HCT116 (cell line): ENCODE measurements at regions not wholly inside any gene's neighbourhood (a gene's known extent, or its start where the extent isn't known, plus 50 kb on each side); places are given as distances from the start of the nearest gene placed in this dataset.

Experiments used
- EGR1 ChIP-seq: IDR thresholded peaks from 2 replicates; pipeline ENCODE4 v1.6.1; 2012; ENCODE audit warnings: low read depth
- EZH2 ChIP-seq: fragments of 200-600 bp; sonication (generic); IDR thresholded peaks from 2 replicates; pipeline ENCODE4 v1.6.1; 2017; ENCODE audit warnings: antibody characterized with exemption, mixed run types
- MAX ChIP-seq: IDR thresholded peaks from 2 replicates; pipeline ENCODE4 v1.6.1; 2012
- POLR2A ChIP-seq: IDR thresholded peaks from 2 replicates; pipeline ENCODE4 v1.7.0; 2011; ENCODE audit warnings: borderline replicate concordance; ENCODE audit not compliant: insufficient read depth, insufficient read length; ENCODE audit errors: extremely low read depth
- POLR2AphosphoS5 ChIP-seq: IDR thresholded peaks from 2 replicates; pipeline ENCODE4 v1.6.1; 2011; ENCODE audit warnings: mild to moderate bottlenecking, low read depth, low read length, moderate library complexity
- RAD21 ChIP-seq: IDR thresholded peaks from 2 replicates; pipeline ENCODE4 v1.6.1; 2012; ENCODE audit warnings: low read depth, mild to moderate bottlenecking
- SIN3A ChIP-seq: IDR thresholded peaks from 2 replicates; pipeline ENCODE4 v1.6.1; 2012; ENCODE audit warnings: low read depth
- SP1 ChIP-seq: IDR thresholded peaks from 2 replicates; pipeline ENCODE4 v1.6.1; 2012; ENCODE audit warnings: low read depth
- YY1 ChIP-seq: IDR thresholded peaks from 2 replicates; pipeline ENCODE4 v1.6.1; 2011; ENCODE audit warnings: low read length, low read depth, moderate library complexity, mild to moderate bottlenecking; ENCODE audit not compliant: insufficient replicate concordance; ENCODE audit errors: extremely low read depth
- ZFX ChIP-seq: fragments of 450-650 bp; IDR thresholded peaks from 2 replicates; pipeline ENCODE4 v1.6.1; 2017
- ZNF274 ChIP-seq: fragments of 200-500 bp; sonication (Bioruptor generic); IDR thresholded peaks from 2 replicates; pipeline ENCODE4 v1.6.1; 2014; ENCODE audit warnings: mild to moderate bottlenecking, low read depth, low read length, inconsistent platforms
- TF ChIP-seq, protein P1 (sequence below), 3 experiments: fragments of 200-600 bp in 1 of 3; sonication (generic) in 1 of 3; IDR thresholded peaks in 2 of 3; conservative IDR thresholded peaks in 1 of 3; 2 replicates each; pipeline ENCODE4 v1.5.1; 2012 to 2017; ENCODE audit warnings: low read depth in 2 of 3, low read length in 2 of 3, antibody characterized with exemption in 1 of 3, borderline replicate concordance in 1 of 3, control low read depth in 1 of 3, mild to moderate bottlenecking in 1 of 3, mixed read lengths in 1 of 3, mixed run types in 1 of 3, moderate library complexity in 1 of 3; ENCODE audit not compliant: insufficient read depth in 1 of 3

- TF ChIP-seq, protein P1, sequence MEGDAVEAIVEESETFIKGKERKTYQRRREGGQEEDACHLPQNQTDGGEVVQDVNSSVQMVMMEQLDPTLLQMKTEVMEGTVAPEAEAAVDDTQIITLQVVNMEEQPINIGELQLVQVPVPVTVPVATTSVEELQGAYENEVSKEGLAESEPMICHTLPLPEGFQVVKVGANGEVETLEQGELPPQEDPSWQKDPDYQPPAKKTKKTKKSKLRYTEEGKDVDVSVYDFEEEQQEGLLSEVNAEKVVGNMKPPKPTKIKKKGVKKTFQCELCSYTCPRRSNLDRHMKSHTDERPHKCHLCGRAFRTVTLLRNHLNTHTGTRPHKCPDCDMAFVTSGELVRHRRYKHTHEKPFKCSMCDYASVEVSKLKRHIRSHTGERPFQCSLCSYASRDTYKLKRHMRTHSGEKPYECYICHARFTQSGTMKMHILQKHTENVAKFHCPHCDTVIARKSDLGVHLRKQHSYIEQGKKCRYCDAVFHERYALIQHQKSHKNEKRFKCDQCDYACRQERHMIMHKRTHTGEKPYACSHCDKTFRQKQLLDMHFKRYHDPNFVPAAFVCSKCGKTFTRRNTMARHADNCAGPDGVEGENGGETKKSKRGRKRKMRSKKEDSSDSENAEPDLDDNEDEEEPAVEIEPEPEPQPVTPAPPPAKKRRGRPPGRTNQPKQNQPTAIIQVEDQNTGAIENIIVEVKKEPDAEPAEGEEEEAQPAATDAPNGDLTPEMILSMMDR (IDR thresholded peaks at IDR 0.05 in 2 of 3, conservative IDR thresholded peaks at IDR 0.05 in 1 of 3; ENCODE audit: borderline replicate concordance in 1 of 3, insufficient read depth in 1 of 3, low read depth in 2 of 3, low read length in 2 of 3): no peak
- TF ChIP-seq EZH2: no peak
- no peak for TF ChIP-seq POLR2AphosphoS5
- no peak for TF ChIP-seq MAX
- no peak for TF ChIP-seq POLR2A
- no peak for TF ChIP-seq ZFX
- no peak for TF ChIP-seq YY1
- no peak for TF ChIP-seq SIN3A
- TF ChIP-seq EGR1: no peak
- no peak for TF ChIP-seq SP1
- no peak for TF ChIP-seq RAD21
- TF ChIP-seq ZNF274: no peak
These were observed 935.9 kb downstream of the JRKL start for GRCh38 chr11:97325693-97326092.
